ENCODE measurements at regions not wholly inside any gene's neighbourhood (a gene's known extent, or its start where the extent isn't known, plus 50 kb on each side); places are given as distances from the start of the nearest gene placed in this dataset.

DNA sequence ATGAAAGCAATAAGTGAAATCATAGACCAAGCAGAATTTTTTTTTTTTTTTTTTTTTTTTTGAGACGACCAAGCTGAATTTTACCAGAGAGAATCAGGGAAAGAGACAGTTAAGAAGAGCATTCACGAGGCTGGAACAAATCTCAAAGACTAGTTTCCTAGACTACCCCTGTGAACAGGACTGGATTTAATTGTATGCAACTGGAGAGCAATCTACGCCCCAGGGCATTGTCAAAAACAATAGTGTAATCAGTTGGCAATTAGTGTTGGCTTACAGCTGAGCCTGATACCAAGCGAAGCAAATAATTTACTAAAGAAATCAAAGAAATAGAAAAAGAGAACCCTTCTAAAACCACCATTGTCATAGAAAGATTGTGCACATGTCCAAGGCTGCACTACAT is 232.9 kb upstream of the CPNE8 start:
- Histone ChIP-seq H3K4me1 (ENCODE audit: control insufficient read depth in 4 of 4, insufficient read depth in 4 of 4, low read length in 3 of 4) (no peaks in the 10 kb centered on the region), H3K9ac (ENCODE audit: low read depth in 1 of 2, low read length in 2 of 2) (no peak overlapping the region), H3K9me3 (ENCODE audit: control insufficient read depth in 4 of 4, low read length in 3 of 4) (no peaks in the 10 kb centered on the region), H3K4me3 (ENCODE audit: low read depth in 1 of 3, low read length in 3 of 3) (no peak overlapping the region), H3K36me3 (ENCODE audit: control insufficient read depth in 4 of 4, insufficient read depth in 3 of 4, low read depth in 1 of 4, low read length in 3 of 4) (no peaks in the 10 kb centered on the region), H3K27me3 (ENCODE audit: control insufficient read depth in 4 of 4, insufficient read depth in 4 of 4, low read length in 3 of 4) (no peaks in the 10 kb centered on the region), H3K27ac (ENCODE audit: low read depth in 1 of 2, low read length in 2 of 2) (no peak overlapping the region)
- DNase-seq (ENCODE audit: low spot score) = no peak
- 54% methylated on average over 4 of the region's 4 CpGs for WGBS
- TF ChIP-seq EGR1 (IDR thresholded peaks at IDR 0.05; ENCODE audit: low read depth in 2 of 2) (no peak), HNF4A (conservative IDR thresholded peaks at IDR 0.05) (no peak), SP1 (IDR thresholded peaks at IDR 0.05) (no peak), HNF4G (IDR thresholded peaks at IDR 0.05) (no peak), GABPA (IDR thresholded peaks at IDR 0.05 in 1 of 2, conservative IDR thresholded peaks at IDR 0.05 in 1 of 2) (no peak), NR2F2 (IDR thresholded peaks at IDR 0.05) (no peak), FOXA2 (IDR thresholded peaks at IDR 0.05) (no peak), TAF1 (conservative IDR thresholded peaks at IDR 0.05) (no peak), YY1 (IDR thresholded peaks at IDR 0.05) (no peak), RAD21 (IDR thresholded peaks at IDR 0.05) (no peak), JUND (IDR thresholded peaks at IDR 0.05) (no peak), RXRA (IDR thresholded peaks at IDR 0.05) (no peak), FOXA1 (IDR thresholded peaks at IDR 0.05) (no peak)
- TF ChIP-seq, protein P1, sequence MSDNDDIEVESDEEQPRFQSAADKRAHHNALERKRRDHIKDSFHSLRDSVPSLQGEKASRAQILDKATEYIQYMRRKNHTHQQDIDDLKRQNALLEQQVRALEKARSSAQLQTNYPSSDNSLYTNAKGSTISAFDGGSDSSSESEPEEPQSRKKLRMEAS (IDR thresholded peaks at IDR 0.05) = no peak
- TF ChIP-seq, protein P2, sequence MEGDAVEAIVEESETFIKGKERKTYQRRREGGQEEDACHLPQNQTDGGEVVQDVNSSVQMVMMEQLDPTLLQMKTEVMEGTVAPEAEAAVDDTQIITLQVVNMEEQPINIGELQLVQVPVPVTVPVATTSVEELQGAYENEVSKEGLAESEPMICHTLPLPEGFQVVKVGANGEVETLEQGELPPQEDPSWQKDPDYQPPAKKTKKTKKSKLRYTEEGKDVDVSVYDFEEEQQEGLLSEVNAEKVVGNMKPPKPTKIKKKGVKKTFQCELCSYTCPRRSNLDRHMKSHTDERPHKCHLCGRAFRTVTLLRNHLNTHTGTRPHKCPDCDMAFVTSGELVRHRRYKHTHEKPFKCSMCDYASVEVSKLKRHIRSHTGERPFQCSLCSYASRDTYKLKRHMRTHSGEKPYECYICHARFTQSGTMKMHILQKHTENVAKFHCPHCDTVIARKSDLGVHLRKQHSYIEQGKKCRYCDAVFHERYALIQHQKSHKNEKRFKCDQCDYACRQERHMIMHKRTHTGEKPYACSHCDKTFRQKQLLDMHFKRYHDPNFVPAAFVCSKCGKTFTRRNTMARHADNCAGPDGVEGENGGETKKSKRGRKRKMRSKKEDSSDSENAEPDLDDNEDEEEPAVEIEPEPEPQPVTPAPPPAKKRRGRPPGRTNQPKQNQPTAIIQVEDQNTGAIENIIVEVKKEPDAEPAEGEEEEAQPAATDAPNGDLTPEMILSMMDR (IDR thresholded peaks at IDR 0.05; ENCODE audit: low read depth, low read length, missing input control) = no peak
- TF ChIP-seq, protein P3, sequence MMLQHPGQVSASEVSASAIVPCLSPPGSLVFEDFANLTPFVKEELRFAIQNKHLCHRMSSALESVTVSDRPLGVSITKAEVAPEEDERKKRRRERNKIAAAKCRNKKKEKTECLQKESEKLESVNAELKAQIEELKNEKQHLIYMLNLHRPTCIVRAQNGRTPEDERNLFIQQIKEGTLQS (IDR thresholded peaks at IDR 0.05) = no peak
- TF ChIP-seq, protein P4, sequence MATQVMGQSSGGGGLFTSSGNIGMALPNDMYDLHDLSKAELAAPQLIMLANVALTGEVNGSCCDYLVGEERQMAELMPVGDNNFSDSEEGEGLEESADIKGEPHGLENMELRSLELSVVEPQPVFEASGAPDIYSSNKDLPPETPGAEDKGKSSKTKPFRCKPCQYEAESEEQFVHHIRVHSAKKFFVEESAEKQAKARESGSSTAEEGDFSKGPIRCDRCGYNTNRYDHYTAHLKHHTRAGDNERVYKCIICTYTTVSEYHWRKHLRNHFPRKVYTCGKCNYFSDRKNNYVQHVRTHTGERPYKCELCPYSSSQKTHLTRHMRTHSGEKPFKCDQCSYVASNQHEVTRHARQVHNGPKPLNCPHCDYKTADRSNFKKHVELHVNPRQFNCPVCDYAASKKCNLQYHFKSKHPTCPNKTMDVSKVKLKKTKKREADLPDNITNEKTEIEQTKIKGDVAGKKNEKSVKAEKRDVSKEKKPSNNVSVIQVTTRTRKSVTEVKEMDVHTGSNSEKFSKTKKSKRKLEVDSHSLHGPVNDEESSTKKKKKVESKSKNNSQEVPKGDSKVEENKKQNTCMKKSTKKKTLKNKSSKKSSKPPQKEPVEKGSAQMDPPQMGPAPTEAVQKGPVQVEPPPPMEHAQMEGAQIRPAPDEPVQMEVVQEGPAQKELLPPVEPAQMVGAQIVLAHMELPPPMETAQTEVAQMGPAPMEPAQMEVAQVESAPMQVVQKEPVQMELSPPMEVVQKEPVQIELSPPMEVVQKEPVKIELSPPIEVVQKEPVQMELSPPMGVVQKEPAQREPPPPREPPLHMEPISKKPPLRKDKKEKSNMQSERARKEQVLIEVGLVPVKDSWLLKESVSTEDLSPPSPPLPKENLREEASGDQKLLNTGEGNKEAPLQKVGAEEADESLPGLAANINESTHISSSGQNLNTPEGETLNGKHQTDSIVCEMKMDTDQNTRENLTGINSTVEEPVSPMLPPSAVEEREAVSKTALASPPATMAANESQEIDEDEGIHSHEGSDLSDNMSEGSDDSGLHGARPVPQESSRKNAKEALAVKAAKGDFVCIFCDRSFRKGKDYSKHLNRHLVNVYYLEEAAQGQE (IDR thresholded peaks at IDR 0.05) = no peak
- TF ChIP-seq, protein P5, sequence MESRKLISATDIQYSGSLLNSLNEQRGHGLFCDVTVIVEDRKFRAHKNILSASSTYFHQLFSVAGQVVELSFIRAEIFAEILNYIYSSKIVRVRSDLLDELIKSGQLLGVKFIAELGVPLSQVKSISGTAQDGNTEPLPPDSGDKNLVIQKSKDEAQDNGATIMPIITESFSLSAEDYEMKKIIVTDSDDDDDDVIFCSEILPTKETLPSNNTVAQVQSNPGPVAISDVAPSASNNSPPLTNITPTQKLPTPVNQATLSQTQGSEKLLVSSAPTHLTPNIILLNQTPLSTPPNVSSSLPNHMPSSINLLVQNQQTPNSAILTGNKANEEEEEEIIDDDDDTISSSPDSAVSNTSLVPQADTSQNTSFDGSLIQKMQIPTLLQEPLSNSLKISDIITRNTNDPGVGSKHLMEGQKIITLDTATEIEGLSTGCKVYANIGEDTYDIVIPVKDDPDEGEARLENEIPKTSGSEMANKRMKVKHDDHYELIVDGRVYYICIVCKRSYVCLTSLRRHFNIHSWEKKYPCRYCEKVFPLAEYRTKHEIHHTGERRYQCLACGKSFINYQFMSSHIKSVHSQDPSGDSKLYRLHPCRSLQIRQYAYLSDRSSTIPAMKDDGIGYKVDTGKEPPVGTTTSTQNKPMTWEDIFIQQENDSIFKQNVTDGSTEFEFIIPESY (IDR thresholded peaks at IDR 0.05) = no peak

All from liver (tissue), 8 donors.